ENCODE measurements at regions not wholly inside any gene's neighbourhood (a gene's known extent, or its start where the extent isn't known, plus 50 kb on each side); places are given as distances from the start of the nearest gene placed in this dataset.

- no peak for TF ChIP-seq POLR2A (IDR thresholded peaks at IDR 0.05; ENCODE audit: low read length)
- no peak for TF ChIP-seq GATA1 (IDR thresholded peaks at IDR 0.05; ENCODE audit: low read depth, low read length)
Measured at GRCh38 chrX:3420316-3420715, 73.9 kb upstream of the MXRA5 start.
